Endodermal cell (in vitro differentiated cells): ENCODE measurements at regions not wholly inside any gene's neighbourhood (a gene's known extent, or its start where the extent isn't known, plus 50 kb on each side); places are given as distances from the start of the nearest gene placed in this dataset.
"Not testable (repeated sequence)": the region's sequence is repeated elsewhere in the genome, so short reads cannot be mapped to it uniquely, and the experiment has no call there.

Experiments
- DNase-seq: peaks from one replicate; pipeline ENCODE4 v3.0.0-alpha.2; 2017
- H3K27ac ChIP-seq: 2 replicates; pipeline ENCODE4 v1.5.1; 2013; ENCODE audit warnings: mild to moderate bottlenecking, low read depth, low read length, moderate library complexity
- H3K27me3 ChIP-seq: 2 replicates; pipeline ENCODE4 v1.6.1; 2013; ENCODE audit warnings: mild to moderate bottlenecking, low read length, moderate library complexity; ENCODE audit not compliant: insufficient read depth, control insufficient read depth, poor library complexity, severe bottlenecking
- H3K36me3 ChIP-seq: 2 replicates; pipeline ENCODE4 v1.7.0; 2013; ENCODE audit warnings: mild to moderate bottlenecking, low read length, moderate library complexity; ENCODE audit not compliant: control insufficient read depth, insufficient read depth
- H3K4me1 ChIP-seq: one replicate; pipeline ENCODE4 v1.7.0; 2013; ENCODE audit warnings: low read length; ENCODE audit not compliant: control insufficient read depth, insufficient read depth
- H3K4me3 ChIP-seq: 2 replicates; pipeline ENCODE4 v1.5.1; 2013; ENCODE audit warnings: mild to moderate bottlenecking, low read length, moderate library complexity
- H3K9ac ChIP-seq: 2 replicates; pipeline ENCODE4 v1.6.1; 2013; ENCODE audit warnings: mild to moderate bottlenecking, low read length, moderate library complexity; ENCODE audit not compliant: poor library complexity, severe bottlenecking; ENCODE audit errors: extremely low read depth
- H3K9me3 ChIP-seq: 2 replicates; pipeline ENCODE4 v1.6.1; 2013; ENCODE audit warnings: mild to moderate bottlenecking, low read length, moderate library complexity; ENCODE audit not compliant: control insufficient read depth
- H3K27ac Mint-ChIP-seq: 2 replicates; pipeline ENCODE4 v1.8.0; 2020; ENCODE audit warnings: mixed read lengths
- H3K27me3 Mint-ChIP-seq: 2 replicates; pipeline ENCODE4 v1.8.0; 2021; ENCODE audit warnings: mild to moderate bottlenecking, mixed read lengths; ENCODE audit not compliant: insufficient read depth
- H3K36me3 Mint-ChIP-seq: 2 replicates; pipeline ENCODE4 v1.8.0; 2020; ENCODE audit warnings: low read depth, mixed read lengths
- H3K4me1 Mint-ChIP-seq: 2 replicates; pipeline ENCODE4 v1.8.0; 2020; ENCODE audit warnings: mixed read lengths
- H3K4me3 Mint-ChIP-seq: 2 replicates; pipeline ENCODE4 v1.8.0; 2020; ENCODE audit warnings: mild to moderate bottlenecking, moderate library complexity, mixed read lengths
- H3K9me3 Mint-ChIP-seq: 2 replicates; pipeline ENCODE4 v1.8.0; 2020; ENCODE audit warnings: mild to moderate bottlenecking, mixed read lengths
- CTCF ChIP-seq: fragments of 200-600 bp; sonication (generic); conservative IDR thresholded peaks from 2 replicates; pipeline ENCODE4 v1.5.0; 2021; ENCODE audit warnings: antibody characterized with exemption, mild to moderate bottlenecking
- WGBS, 2 experiments: methylation state at CpG; one replicate each; pipeline versions ENCODE4 v1.1.5 to v1.1.7; 2013; ENCODE audit warnings: missing lambda C conversion rate in 2 of 2, mixed read lengths in 1 of 2; ENCODE audit not compliant: insufficient coverage in 1 of 2, insufficient read length in 1 of 2; 5-methylcytosine and 5-hydroxymethylcytosine counted together

- Mint-ChIP-seq H3K4me3 (no peak overlapping the region), H3K27ac (no peak overlapping the region), H3K36me3 (no peaks in the 10 kb centered on the region), H3K27me3 (no peaks in the 10 kb centered on the region), H3K4me1 (peaks cover 2% of the 10 kb centered on the region), H3K9me3 (peaks cover 5% of the 10 kb centered on the region)
- Histone ChIP-seq H3K4me3 (no peak overlapping the region), H3K27ac (no peak overlapping the region), H3K9ac (no peak overlapping the region), H3K27me3 (no peaks in the 10 kb centered on the region), H3K36me3 (no peaks in the 10 kb centered on the region), H3K9me3 (peaks cover 14% of the 10 kb centered on the region), H3K4me1 (no peaks in the 10 kb centered on the region)
- no peak for DNase-seq
- no peak for TF ChIP-seq CTCF
- WGBS, 2 experiments = 78% methylated on average over 2 of the region's 2 CpGs; no CpG with 5 or more reads in 1 of the 2 experiments
Measured at GRCh38 chr1:166766942-166767341, 72.3 kb upstream of the POGK start.

GRCh38 chr1:166784646-166785045 lies 54.6 kb upstream of the POGK start:
- H3K9ac ChIP-seq, H3K27ac ChIP-seq, H3K36me3 Mint-ChIP-seq, H3K4me3 Mint-ChIP-seq, H3K27me3 Mint-ChIP-seq, H3K4me3 ChIP-seq, H3K36me3 ChIP-seq, H3K4me1 Mint-ChIP-seq, H3K9me3 ChIP-seq, H3K27ac Mint-ChIP-seq, H3K27me3 ChIP-seq, H3K9me3 Mint-ChIP-seq, H3K4me1 ChIP-seq: not testable (repeated sequence)
- peak; percentile 66 for DNase-seq
- 45% methylated on average over 4 of the region's 4 CpGs; no CpG with 5 or more reads in 1 of the 2 experiments for WGBS, 2 experiments

GRCh38 chr1:166785987-166786386 lies 53.3 kb upstream of the POGK start:
- H3K27ac Mint-ChIP-seq = no peak overlapping the region
- H3K9me3 ChIP-seq = no peaks in the 10 kb centered on the region
- H3K36me3 ChIP-seq = no peaks in the 10 kb centered on the region
- H3K36me3 Mint-ChIP-seq = no peaks in the 10 kb centered on the region
- H3K27me3 ChIP-seq = no peaks in the 10 kb centered on the region
- no peak overlapping the region for H3K9ac ChIP-seq
- peaks cover 6% of the 10 kb centered on the region for H3K27me3 Mint-ChIP-seq
- H3K4me1 Mint-ChIP-seq = peaks cover 10% of the 10 kb centered on the region
- TF ChIP-seq CTCF = peak; percentile 56
- no peak overlapping the region for H3K4me3 ChIP-seq
- H3K9me3 Mint-ChIP-seq = no peaks in the 10 kb centered on the region
- no peaks in the 10 kb centered on the region for H3K4me1 ChIP-seq
- WGBS, 2 experiments = 95 to 100% methylated on average over 1 of the region's 1 CpG
- DNase-seq = no peak
- no peak overlapping the region for H3K27ac ChIP-seq
- H3K4me3 Mint-ChIP-seq = no peak overlapping the region

- WGBS, 2 experiments = 87 to 91% methylated on average over 3 of the region's 3 CpGs
- Mint-ChIP-seq H3K4me3 (no peak overlapping the region), H3K36me3 (no peaks in the 10 kb centered on the region), H3K27me3 (no peaks in the 10 kb centered on the region), H3K27ac (no peak overlapping the region), H3K4me1 (peaks cover 8% of the 10 kb centered on the region), H3K9me3 (no peaks in the 10 kb centered on the region)
- no peaks in the 10 kb centered on the region for H3K36me3 ChIP-seq
- H3K27ac ChIP-seq = no peak overlapping the region
- no peak for DNase-seq
- H3K4me1 ChIP-seq = no peaks in the 10 kb centered on the region
- H3K4me3 ChIP-seq = no peak overlapping the region
- H3K9me3 ChIP-seq = no peaks in the 10 kb centered on the region
- no peaks in the 10 kb centered on the region for H3K27me3 ChIP-seq
- no peak overlapping the region for H3K9ac ChIP-seq
- no peak for TF ChIP-seq CTCF
Measured at GRCh38 chr1:166789286-166789685, 50.0 kb upstream of the POGK start.
